Activated CD8-positive, alpha-beta memory T cell treated with anti-CD3 and anti-CD28 coated beads for 48 hours (primary cell): ENCODE measurements at regions not wholly inside any gene's neighbourhood (a gene's known extent, or its start where the extent isn't known, plus 50 kb on each side); places are given as distances from the start of the nearest gene placed in this dataset.
"Not testable (repeated sequence)": the region's sequence is repeated elsewhere in the genome, so short reads cannot be mapped to it uniquely, and the experiment has no call there.

Source experiments
- DNase-seq, 3 experiments: peaks; one replicate each; pipeline ENCODE4 v3.0.0-alpha.2; 2020; ENCODE audit warnings: low read depth in 2 of 3, low spot score in 2 of 3

GRCh38 chr20:19834287-19834686 is 76.2 kb downstream of the RIN2 start:
- DNase-seq, result no peak

GRCh38 chr20:19834783-19835182 is 76.7 kb downstream of the RIN2 start:
- DNase-seq, result no peak

- DNase-seq, result no peak
Observed at GRCh38 chr20:19835533-19836222, 77.6 kb downstream of the RIN2 start.

DNA sequence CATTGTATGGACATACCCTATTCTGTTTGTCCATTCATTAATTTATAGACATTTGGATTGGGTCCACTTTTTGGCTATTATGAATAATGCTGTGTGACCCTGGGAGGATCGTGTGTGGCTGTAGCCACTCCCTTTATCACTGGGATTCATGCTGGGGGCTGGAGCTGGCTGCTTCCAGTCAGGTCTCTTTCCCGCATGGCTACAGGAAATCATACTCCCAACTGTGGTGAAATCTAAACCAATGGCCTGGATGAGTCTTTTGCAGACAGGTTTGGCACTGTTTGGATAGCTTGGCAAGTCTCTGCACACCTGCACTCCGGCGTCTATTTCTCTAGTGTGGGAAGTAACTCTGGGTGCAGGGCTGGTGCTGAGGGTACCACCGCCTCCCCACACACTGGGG is 80.4 kb downstream of the RIN2 start:
- no peak for DNase-seq

DNA sequence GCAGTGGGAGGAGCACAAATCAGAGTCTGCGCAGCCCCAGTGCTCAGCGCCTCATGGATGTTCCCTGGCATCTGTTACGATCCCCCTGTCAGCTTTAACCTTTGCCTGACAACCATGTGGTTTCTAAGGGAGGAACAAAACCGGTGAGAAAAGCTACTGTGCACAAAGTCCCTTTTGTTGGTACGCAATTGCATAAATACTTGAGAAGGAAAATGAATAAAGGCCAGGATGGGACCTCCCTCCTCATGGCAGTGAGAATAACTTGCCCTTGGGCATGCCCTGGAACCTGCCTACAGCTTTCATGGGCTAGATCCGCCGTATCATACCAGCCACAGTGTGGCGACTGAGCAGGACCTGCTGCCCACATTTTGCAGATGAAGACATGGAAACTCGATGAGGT is 81.0 kb downstream of the RIN2 start:
- DNase-seq, result no peak

- DNase-seq, result no peak
Observed at GRCh38 chr20:19840111-19840710, 82.2 kb downstream of the RIN2 start.

DNA sequence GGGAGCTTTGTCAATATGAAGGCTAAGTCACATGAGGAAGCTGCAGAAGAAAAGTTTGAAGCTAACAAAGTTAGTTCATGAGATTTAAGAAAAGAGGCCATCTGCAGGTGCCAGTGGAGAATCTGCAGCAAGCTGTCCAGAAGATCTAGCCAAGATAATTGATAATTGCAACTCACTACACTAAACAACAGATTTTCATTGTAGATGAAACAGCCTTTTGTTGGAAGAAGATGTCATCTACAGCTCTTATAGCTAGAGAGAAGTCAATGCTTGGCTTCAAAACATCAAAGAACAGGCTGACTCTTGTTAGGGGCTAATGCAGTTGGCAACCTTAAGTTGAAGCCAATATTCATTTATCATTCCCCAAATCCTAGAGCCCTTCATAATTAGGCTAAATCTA is 83.7 kb downstream of the RIN2 start:
- no peak for DNase-seq

- not testable (repeated sequence) for DNase-seq
Observed at GRCh38 chr20:19844850-19845249, 86.8 kb downstream of the RIN2 start.

DNA sequence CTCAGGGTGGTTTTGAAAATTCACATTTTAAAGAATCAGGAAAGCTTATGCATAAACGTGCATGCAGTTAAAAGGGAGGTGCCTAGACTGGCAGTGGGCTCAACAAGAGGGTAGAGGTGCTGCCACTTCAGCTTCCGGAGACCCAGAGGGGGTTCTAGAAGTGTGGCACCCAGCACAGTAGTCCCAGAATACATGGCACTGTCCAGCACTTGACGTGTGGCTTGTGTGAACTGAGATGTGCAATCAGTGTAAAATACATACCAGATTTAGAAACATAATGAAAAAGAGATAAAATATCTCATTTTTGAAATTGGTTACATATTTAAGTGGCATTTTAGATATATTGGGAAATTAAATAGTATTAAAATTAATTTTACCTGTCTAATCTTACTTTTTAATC is 89.3 kb downstream of the RIN2 start:
- DNase-seq, result no peak

GRCh38 chr20:19849341-19850197 is 91.5 kb downstream of the RIN2 start:
- no peak for DNase-seq

- no peak for DNase-seq
Observed at GRCh38 chr20:19850198-19850533, 92.1 kb downstream of the RIN2 start.

DNA sequence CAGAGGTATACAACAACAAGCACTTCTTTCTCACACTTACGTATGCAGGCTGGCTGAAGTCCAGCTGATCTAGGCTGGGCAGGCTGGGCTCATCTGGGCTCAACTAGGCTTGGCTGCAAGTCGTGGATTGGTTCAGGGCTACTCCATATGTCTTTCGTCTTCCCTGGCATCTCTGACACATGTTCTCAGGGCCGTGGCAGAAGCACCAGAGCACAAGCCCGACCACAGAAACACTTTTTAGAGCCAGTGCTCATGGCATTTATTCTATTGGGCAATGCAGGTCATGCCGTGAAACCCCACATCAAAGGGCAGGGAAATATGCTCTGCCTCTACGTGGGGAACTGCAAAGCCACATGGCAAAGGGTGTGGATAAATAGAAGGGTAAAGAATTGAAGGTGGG is 93.8 kb downstream of the RIN2 start:
- DNase-seq, result no peak

DNA sequence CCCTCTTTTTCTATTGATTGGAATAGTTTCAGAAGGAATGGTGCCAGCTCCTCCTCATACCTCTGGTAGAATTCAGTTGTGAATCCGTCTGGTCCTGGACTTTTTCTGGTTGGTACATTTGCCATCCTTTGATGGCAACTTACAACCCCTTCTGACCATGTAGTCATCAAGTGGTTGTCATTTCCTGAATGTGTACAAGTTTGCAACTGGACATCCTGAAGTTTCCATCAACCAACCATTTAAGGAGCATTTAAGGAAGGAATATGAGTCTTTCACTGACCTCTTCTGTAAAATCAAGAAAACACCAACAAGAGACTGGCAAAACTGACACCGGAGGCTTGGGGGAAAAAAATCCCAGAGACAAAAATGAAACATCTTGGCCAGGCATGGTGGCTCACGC is 97.4 kb downstream of the RIN2 start:
- no peak for DNase-seq

- no peak for DNase-seq
Observed at GRCh38 chr20:19858466-19859371, 100.7 kb downstream of the RIN2 start.

- DNase-seq, result no peak
Observed at GRCh38 chr20:19859444-19859843, 101.4 kb downstream of the RIN2 start.

GRCh38 chr20:19860737-19861136 is 102.7 kb downstream of the RIN2 start:
- no peak for DNase-seq

- DNase-seq, result no peak
Observed at GRCh38 chr20:19861147-19861759, 103.2 kb downstream of the RIN2 start.

GRCh38 chr20:19864130-19864529 is 106.1 kb downstream of the RIN2 start:
- DNase-seq, result no peak

- DNase-seq, result no peak
Observed at GRCh38 chr20:19866070-19866469, 108.0 kb downstream of the RIN2 start.

- DNase-seq, result no peak
Observed at GRCh38 chr20:19867074-19867473, 109.0 kb downstream of the RIN2 start.

DNA sequence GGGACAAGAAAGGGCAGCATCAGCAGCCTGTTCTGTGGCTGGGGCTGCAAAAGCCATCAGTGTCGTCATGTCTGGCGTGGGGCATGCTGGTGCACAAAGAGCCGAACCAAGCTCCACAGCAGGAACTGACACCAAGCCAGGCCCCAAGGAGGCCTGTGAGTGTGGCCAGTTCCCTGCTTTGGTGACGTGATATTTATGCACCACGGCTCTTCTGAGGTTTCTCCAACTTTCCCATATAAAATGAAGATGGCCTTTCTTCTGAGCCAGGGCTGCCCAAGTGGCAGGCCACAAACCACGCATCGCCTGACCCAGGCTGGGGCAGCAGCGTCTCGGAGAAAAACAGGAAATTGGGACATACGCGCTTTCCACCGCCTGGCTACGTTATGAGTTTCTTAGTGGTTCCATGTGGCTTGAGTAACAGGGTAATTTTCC is 109.9 kb downstream of the RIN2 start:
- no peak for DNase-seq
